NCI-H1417 treated with DMSO at 0.1 percent for 48 hours (cell line): ENCODE measurements at regions not wholly inside any gene's neighbourhood (a gene's known extent, or its start where the extent isn't known, plus 50 kb on each side); places are given as distances from the start of the nearest gene placed in this dataset.

Experiments used
- DNase-seq: peaks from one replicate; lab custom pipeline; 2025; lab: John Stamatoyannopoulos, UW

DNA sequence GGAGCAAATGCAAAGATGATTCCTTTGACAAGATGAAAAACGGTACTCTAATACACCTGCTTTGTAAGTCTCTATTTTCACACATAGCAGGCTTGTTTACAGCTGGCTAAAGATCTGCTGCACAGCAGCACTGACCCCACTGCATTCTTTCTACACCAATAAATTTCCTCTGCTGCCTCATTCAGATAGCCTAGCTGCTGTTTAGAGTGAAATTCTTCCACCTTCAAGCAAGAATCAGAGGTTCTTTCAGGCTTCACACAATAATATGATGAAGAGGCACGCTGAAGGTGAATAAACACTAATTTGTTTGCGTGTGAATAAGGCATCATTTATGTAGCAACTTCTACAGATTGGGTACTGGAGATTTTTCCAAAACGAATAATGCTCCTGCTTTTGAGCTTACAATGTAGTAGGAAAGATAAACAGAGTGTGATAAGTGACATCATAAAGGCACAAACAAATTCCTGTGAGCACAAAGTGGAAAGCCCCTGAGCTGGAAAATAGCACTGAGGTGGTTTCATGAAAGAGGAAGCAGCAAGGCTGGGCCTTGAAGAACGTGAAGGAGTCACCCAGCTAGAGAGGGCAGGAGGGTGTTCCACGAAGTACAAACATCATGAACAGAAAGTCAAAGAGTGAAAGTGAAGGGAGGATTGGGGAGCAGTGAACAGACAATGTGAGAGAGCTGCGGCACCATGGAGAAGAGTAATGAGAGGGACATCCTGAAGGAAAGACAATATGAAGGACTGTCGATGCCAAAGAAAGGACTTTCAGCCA lies 543.4 kb downstream of the CD83 start:
- DNase-seq, result no peak

DNA sequence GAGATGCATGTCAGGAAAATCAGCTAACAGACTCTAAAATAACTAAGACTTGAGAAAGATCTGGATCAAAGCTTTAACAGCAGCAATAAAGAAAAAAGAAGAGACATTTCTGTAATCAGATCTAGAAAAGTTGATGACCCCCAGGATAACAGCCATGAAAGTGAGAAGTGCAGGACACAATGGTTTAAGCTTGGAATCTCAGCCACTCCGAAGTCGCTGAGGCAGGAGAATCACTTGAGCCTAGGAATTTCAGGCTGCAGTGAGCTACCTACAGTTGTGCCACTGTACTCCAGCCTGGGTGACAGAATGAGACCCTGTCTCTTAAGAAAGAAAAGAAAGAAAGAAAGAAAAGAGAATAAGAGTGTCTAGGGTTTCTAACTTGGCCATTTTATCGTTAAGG lies 544.1 kb downstream of the CD83 start:
- DNase-seq, result no peak

DNA sequence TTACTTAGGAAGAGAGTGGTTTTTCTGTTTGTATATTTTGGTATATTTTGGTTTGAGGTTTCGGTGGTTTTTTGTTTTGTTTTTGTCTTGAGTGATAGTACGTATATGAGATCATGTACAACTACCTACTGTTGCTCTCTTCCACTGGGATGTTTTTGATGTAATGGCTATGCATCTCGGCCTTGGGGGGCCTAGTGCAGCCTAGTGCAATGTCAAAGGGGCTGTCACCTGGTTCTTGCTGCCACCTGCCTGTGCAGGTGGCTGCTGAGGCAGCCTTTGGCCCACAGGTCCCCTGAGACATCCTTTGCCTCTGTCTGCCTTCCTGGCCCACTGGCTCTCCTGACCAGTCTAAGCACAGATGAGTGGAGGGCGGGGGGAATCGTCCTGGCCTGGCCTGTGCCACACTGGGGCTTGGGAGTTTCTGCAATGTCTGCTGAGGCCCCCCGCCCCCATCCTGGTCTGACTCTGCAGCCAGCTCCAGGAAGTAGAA lies 546.6 kb downstream of the CD83 start:
- no peak for DNase-seq

DNA sequence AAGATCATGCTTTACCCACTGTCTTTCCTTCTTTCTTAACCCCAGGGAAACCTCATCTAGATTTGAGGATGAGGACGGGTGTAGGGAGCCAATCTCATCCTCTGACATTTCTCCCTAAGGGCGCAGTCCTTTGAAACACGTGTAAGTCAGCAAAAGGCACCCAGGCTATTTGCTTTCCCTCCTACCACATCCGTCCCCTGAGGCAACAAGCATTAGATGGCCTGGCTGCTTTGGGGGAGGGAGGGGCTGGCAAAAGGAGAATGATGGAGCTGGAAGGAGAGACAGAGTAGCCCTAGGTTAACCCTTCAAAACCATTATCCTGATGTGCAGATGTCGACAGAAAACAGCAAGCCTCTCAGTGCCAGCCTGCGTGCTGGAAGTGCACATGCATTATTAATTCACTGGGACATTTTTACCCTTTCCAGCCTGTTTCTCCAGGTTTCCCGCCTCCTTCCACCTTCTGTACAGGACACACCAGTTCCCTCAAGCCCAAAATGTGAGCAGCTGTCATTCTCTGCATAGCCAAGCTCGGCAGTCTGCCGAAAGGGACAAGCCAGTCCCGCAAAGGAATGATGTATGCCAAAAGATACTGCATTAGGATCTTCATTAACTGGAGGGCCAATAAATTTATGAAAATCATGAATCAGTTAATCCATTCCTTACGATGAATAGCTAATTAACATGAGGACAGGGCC lies 547.2 kb downstream of the CD83 start:
- DNase-seq, result no peak

DNA sequence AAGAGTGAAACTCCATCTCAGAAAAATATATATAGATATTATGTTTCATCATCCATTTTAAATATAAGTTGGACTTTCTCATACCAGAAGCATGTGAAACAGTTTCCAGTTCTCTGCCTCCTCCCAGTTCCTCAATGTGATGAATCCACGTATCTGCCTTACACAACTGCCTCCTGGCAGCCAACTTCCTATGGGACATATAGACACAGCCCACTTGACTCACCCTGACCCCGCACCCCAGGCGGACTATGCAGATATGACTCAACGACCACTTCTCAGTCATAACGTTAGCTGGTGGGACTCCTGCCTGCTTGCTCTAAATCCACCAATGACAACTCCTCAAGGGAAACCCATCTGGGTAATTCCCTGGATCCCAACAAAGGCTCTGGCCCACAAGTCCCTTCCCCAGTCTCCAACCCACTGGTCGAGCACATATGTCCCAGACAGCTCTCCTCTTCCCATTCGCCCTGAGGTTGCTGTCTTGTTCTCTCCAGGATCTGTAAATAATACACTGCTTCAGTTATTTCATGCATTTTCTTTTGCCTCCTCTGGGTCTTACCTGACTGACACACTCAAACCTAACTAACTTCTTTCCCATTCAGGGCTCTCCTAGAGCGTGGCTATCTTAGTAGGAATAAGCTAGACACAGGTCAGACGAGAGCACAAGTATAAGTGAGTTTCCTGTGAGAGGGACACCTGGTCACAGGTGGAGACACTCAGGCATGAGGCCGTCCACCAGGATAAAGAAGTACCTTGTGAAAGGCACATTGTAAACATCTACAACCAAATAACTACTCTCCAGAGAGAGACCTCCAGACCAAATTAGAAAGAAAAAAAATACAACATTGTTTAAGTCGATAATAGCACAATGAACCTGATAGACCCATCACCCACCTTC lies 548.5 kb downstream of the CD83 start:
- DNase-seq, result no peak

DNA sequence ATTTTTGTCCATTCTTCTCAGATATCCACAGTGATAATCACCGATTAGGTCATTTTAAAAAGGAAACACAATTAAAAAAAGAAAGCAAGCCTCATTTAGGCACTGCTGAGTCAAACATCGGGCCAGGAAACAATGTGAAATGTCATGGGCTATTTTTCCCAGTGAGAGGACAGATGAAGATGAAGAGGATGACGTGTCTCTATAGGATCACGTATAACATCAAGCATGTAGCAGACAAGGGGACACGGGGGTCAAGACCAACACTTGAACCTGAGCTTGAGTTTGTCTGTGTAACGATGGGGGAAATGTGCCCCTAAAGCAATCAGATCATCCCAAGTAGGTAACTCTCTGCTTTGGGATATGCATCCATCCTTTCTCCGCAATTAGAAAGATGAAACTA lies 553.2 kb downstream of the CD83 start:
- DNase-seq, result no peak

DNA sequence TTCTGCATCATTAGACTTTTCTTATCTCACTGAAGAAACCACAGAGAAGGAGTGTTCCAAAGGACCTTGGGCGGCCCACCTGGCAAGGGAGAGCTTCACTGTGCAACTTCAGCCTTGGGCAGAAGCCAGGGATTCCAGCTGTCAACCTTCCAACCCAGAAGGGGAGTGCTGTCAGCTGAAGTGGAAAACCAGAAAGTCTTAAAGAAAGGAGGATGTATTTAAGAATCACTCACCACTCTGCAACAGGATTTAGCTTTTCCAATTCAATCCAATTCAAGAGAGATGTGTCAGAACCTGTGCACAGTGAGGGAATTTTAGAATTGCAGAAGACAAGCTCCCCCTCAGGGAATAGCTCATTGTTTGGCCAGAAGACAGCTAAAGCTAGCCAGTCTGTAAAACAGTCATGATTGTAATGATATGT lies 553.7 kb downstream of the CD83 start:
- DNase-seq, result no peak

DNA sequence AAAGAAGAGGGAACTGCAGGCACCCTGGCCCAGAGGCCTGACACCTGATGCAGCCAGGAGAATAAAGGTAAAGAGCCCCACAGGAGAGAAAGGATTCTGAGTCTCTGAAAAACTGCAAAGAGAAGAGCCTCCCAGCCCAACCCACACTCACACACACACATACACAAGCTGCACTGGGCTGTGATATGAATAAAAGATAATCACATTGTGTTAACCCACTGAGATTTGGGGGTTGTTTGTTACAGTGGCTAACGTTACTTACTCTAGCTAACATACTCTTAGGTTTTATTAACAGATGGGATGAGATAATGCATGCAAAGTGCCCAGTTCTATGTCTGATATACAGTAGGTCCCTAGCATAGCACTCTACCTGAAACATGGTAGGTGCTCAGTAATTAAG lies 554.4 kb downstream of the CD83 start:
- no peak for DNase-seq

DNA sequence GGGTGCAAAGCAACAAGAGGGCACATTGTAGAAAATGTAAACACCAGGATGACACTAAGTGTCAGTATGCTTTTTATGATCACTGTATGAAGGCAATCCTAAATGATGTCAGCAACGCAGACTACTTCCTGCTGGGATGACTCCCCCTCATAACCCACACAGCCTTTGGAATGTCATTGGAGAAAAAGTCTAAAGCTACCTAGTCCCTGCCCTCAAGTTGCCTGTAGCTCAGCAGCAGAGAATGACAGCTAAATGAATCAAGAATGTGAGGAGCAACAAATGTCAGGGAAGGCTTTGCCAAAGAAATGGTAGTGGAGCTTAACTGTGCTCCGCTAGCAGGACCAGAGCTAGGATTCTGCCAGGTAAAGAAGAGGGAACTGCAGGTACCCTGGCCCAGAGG lies 555.6 kb downstream of the CD83 start:
- DNase-seq, result no peak

DNA sequence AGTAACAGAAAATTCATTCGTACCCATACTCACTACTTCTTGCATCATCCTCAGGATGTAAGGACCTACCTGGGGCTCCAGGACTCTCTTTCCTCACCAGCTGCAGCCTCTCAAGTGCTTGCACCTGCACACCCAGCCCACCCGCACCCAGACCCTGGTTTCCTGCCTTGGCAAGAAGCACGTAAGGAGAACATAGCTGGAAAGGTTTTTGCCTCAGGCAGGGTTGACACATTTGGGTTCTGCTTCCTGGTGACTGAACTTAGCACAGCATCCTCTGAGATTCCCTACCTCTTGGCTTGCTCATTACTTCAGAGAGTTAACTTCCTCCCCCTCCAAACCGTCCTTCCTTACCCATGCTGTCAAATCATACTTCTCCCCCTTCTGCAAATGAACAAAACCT lies 556.9 kb downstream of the CD83 start:
- no peak for DNase-seq

DNA sequence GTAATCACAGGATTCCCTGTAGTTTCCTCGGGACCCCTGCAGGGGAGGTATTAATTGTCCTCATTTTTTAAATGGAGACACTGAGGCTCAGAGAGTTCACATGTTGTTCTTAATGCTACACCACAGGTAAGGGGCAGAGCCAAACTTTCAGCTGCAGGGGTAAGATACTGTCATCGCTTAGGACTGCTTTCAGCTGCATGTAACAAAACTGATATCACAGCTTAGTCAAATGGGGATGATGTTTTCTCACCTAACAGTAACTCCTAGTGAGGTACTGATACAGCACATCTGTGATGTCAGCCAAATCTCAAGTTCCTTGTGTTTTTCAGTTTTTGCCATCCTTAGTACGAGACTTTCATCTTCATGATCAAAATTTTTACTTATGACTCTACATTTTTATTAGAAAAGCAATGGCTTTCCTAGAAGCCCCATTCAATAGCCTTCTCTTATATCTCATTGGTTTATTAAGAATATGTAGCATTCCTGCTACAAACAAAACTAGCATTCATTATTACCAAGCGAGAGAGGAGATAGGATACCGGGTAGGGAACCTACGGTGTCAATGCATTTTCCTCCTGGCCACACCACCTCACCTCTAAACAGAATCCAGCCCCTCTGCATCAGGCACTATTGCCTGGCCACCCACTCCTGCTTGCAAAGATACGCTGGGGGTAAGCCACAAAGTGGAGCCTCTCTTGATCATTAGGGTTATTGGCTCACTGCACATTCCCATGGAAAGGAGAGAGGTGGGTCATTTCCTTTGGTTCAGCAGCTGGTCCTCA lies 557.5 kb downstream of the CD83 start:
- DNase-seq, result no peak

DNA sequence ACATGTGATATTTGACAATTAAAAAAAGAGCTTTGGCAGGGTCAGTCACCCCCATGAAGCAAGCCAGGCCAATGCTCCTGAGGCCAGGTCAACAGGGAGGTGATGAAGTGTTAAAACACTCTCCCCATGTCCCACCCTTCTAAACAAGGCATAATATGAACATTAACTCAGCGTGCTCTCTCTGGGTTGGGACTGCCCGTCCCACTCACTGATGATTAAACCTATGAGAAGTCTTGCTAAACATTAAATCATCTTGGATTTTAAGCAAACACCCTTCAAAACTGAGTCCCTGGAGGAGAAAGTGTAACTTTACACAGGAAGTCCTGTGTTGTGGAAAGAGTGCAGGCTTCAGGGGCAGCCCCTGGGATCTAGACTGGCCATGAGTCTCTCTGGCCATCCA lies 558.5 kb downstream of the CD83 start:
- no peak for DNase-seq

DNA sequence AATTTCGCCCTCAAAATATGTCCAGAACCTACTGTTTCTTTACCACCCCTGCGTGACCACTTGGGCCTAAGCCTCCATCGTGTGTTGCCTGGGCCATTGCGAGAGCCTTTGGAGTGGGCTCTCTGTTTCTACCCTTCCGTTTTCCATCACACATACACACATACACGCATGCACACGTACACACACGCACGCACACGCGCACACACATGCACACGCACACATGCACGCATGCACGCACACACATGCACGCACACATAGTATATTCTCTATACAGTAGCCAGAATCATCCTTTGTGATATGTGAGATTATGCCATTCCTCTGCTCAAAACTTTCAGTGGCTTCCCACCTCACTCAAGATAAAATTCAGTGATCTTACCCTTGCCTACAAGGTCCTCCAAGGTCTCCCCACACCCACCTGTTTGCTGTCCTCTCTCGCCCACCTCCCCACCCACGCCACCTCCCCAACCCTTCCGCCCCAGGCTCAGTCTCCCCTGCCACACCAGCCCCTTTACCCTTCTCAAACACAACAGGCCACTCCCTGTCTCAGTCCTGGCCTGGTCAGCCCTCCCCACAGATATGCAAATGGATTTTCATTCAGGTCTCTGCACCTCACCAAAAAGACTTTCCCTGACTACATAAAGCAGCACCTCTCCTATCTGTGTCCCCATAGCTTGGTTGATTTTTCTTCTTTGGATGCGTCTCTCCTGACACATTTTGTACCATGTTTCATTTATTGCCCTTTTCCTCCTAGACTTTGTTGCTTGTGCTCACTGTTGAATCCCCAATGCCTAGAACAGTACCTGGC lies 559.6 kb downstream of the CD83 start:
- DNase-seq, result no peak

DNA sequence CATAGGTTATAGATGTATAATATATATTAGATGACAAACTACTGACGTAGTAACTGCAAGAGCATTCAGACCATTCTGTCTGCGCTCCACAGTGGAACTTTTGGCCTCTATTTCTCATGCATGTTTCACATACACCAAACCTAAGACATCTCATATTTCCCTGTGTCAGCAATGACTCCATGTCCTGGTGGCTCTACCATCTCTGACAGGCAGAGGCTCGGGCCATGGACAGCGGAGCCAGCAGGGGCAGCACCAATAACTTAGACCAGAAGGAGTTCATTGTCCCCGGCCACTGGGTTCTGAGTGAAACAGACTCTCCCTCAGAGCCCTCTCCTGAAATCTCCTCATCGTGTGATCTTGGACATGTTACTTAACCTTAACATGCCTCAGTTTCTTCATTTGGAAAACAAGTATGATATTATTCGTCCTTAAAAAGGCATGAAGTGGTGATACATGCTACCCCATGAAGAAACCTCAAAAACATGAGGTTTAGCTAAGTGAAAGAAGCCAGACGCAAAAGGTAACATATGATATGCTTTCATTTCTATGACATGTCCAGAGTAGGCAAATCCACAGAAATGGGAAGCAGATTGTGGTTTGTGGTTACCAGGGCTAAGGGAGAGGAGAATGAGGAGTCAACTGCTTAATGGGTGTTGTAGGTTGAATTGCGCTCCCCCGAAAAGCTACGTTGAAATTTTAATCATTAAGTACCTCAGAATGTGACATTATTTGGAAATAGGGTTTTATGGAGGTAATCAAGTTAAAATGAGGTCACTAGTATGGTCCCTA lies 564.0 kb upstream of the JARID2 start:
- no peak for DNase-seq

DNA sequence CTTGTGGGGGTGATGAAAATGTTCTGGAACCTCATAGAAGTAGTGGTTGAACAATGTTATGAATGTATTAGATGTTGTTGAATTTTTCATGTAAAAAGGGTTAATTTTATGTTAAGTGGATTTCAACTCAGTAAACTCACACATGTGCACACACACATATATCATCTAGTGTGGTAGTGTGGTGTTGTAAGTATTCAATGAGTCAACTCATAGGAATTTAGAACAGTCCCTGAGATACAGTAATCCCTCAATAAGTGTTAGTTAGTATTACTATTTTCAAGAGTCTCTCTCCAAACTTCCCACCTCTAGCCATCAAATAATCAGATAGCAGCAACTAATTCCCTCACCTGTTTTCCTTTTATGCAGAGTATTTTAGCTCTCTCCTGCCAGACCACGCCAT lies 563.1 kb upstream of the JARID2 start:
- no peak for DNase-seq

DNA sequence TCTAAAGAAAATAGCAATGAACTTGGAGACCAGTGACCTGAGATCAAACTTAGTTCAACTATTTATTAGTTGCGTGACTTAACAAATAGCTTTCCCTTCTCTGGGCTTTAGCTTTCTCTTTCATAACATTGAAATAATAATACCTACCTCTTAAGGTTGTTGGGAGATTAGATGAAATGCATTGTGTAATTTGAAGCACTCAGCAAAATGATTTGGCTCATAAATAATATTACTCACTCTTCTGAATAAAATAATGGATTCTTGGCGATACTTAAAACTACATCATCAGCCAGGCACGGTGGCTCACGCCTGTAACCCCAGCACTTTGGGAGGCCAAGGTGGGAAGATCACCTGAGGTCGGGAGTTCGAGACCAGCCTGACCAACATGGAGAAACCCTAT lies 556.2 kb upstream of the JARID2 start:
- DNase-seq, result no peak

DNA sequence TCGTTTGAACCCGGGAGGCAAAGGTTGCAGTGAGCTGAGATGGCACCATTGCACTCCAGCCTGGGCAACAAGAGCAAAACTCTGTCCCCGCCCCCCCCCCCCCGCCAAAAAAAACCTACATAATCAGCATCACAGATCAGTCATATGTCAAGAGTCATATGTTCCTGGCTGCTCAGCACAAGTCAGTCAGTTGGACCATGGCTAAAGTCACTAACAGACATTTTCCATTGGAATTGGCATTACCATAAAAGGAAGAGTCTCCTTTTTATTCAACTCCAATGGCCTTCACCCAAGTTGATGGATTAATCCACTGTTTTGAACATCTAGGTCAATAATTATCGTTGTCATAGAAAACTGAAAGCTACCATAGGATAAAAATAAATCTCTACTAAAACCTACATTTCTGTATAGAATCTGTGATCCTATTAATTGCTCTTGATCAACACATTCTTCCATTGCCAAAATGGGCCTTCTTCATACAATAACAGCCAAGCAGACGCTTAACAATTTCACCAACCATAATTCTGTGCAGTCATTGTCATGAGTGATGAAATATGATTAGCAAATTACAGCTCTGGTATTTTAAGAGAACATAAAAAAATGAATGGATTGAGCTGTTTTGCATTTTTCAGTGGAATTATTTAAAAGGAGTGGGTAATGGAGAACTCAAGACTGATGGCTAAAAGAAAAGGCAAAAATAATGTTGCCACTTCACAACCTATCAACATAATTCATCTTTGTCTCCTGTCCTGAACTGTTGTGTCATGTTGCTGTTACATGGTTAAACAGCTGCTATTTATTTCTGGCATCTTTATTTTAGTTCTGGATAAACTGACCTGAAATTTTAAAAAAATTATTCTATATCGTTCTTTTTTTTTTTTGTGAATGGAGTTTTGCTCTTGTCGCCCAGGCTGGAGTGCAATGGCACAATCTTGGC lies 555.5 kb upstream of the JARID2 start:
- no peak for DNase-seq

DNA sequence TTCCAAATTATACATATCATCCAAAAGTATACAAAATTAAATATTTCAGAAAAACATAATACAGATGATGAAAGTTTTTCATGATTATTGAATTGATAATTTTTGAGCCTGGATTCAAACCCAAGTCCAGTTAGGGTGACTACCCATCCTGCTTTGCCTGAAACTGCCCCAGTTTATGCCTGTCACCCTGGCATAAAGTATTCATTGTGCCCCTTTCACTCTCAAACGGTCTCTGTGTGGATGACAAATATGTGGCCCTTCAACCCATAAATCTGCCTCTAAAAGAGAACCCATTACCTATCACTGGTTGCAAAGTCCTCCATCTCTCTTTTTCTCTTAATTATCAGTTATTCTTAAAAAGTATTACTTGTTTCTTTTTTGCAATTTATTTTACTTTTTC lies 553.7 kb upstream of the JARID2 start:
- no peak for DNase-seq
